Right cardiac atrium (tissue), 5 donors: ENCODE measurements at regions not wholly inside any gene's neighbourhood (a gene's known extent, or its start where the extent isn't known, plus 50 kb on each side); places are given as distances from the start of the nearest gene placed in this dataset.

Experiments used
- ATAC-seq, 2 donors: fragments of 200-7000 bp; cut with Tn5 transposase; one replicate each; pipeline versions ENCODE4 v1.8.0 to v1.9.1; 2020; ENCODE audit warnings: moderate library complexity in 2 of 2, mild to moderate bottlenecking in 1 of 2
- DNase-seq, 3 donors: peaks; one replicate each; pipeline ENCODE4 v3.0.0-alpha.2; 2020
- H3K27ac ChIP-seq: one replicate; pipeline ENCODE4 v1.5.1; 2013; ENCODE audit warnings: mild to moderate bottlenecking, low read length, control low read depth, moderate library complexity
- H3K27me3 ChIP-seq: one replicate; pipeline ENCODE4 v1.6.1; 2013; ENCODE audit not compliant: control insufficient read depth, insufficient read depth
- H3K4me1 ChIP-seq: one replicate; pipeline ENCODE4 v1.6.1; 2013; ENCODE audit warnings: low read length; ENCODE audit not compliant: control insufficient read depth, insufficient read depth
- H3K4me3 ChIP-seq: one replicate; pipeline ENCODE4 v1.5.1; 2013; ENCODE audit warnings: low read length, control low read depth
- H3K9me3 ChIP-seq: one replicate; pipeline ENCODE4 v1.6.1; 2013; ENCODE audit warnings: low read length; ENCODE audit not compliant: control insufficient read depth
- WGBS: extraction: QIAGEN DNeasy Blood & Tissue Kit; methylation state at CpG from one replicate; pipeline ENCODE4 v1.1.7; 2013; 5-methylcytosine and 5-hydroxymethylcytosine counted together
- intact Hi-C, 4 donors: fragments of 100-400 bp; cut with DNase I; formaldehyde crosslinking; loops; one replicate each; pipeline versions ENCODE4 v1.11.0 to v1.14.0; 2022 to 2023
- donor health status: healthy with polysubstance abuse.
- donor health status: DM: no; HTN: yes; CAD: no.
- donor health status: DM: no; HTN: no; CAD: no.
- donor health status: DM: no; HTN: yes; CAD: no; lungs with severe emphysema.
- donor health status: DM: yes; HTN: yes; CAD: no.

- ATAC-seq, result no peak
- H3K4me1 ChIP-seq, result no peaks in the 10 kb centered on the region
- intact Hi-C loops, result no loop called here
- no peak overlapping the region for H3K4me3 ChIP-seq
- WGBS, result 92% methylated on average over 1 of the region's 1 CpG
- no peaks in the 10 kb centered on the region for H3K27me3 ChIP-seq
- H3K9me3 ChIP-seq, result peaks cover 4% of the 10 kb centered on the region
- H3K27ac ChIP-seq, result no peak overlapping the region
- no peak for DNase-seq
Measured at GRCh38 chr16:10232757-10233156, 50.5 kb upstream of the GRIN2A start.

DNA sequence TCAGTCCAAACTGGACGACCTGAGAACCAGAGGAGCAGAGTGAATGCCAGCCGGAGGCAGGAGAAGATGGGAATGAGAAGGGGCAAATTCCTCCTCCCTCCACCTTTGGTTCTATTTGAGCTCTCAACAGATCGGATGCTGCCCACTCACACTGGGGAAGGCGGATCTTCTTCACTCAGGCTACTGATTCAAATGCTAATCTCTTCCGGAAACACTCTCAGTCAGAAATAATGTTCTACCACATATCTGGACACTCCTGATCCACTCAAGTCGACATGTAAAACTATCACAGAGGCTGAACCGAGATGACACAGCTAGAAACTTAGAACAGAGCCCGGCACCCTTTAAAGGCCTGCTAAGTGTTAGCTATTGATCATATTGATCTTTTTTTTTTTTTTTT is 57.4 kb upstream of the GRIN2A start:
- 49% methylated on average over 8 of the region's 8 CpGs for WGBS
- DNase-seq (no peak), ATAC-seq (no peak)
- intact Hi-C loops, result no loop called here
- Histone ChIP-seq H3K27me3 (no peaks in the 10 kb centered on the region), H3K4me3 (no peak overlapping the region), H3K4me1 (no peaks in the 10 kb centered on the region), H3K27ac (no peak overlapping the region), H3K9me3 (no peaks in the 10 kb centered on the region)

DNA sequence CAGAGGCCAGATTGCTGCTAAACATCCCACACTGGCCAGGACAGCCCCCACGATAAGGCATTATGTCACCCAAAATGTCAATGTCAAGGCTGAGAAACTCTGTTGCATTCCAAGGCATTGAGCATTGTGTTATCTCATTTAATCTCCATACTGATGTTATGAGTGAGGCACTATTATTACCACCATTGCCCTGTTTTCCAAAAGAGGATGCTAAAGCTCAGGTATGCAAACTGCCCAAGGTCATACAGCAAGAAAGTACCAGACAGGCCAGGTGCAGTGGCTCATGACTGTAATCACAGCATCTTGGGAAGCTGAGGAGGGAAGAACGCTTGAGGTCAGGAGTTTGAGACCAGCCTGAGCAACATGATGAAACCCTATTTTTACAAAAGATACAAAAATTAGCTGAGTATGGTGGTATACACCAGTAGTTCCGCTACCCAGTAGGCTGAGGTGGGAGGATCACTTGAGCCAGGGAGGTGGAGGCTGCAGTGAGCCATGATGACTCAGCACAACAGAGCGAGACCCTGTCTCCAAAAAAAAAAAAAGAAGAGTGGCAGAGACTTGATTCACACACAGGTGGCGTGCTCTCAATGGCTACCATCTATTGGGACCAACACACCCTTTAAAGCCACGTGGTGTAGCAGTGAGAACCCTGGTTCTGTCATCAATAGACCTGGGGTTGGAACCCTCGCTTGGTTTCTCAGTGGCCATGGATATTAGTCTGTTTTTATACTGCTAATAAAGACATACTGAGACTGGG is 58.8 kb upstream of the GRIN2A start:
- H3K27me3 ChIP-seq, result no peaks in the 10 kb centered on the region
- no peak overlapping the region for H3K27ac ChIP-seq
- no peaks in the 10 kb centered on the region for H3K9me3 ChIP-seq
- intact Hi-C loops, result no loop called here
- 75% methylated on average over 7 of the region's 7 CpGs for WGBS
- H3K4me1 ChIP-seq, result no peaks in the 10 kb centered on the region
- DNase-seq (no peak), ATAC-seq (no peak)
- no peak overlapping the region for H3K4me3 ChIP-seq

- no peak overlapping the region for H3K27ac ChIP-seq
- DNase-seq (no peak), ATAC-seq (no peak)
- H3K9me3 ChIP-seq, result no peaks in the 10 kb centered on the region
- no peaks in the 10 kb centered on the region for H3K4me1 ChIP-seq
- H3K4me3 ChIP-seq, result no peak overlapping the region
- no peaks in the 10 kb centered on the region for H3K27me3 ChIP-seq
- intact Hi-C loops, result no loop called here
- WGBS, result 35% methylated on average over 2 of the region's 2 CpGs
Measured at GRCh38 chr16:10242097-10242496, 59.9 kb upstream of the GRIN2A start.

DNA sequence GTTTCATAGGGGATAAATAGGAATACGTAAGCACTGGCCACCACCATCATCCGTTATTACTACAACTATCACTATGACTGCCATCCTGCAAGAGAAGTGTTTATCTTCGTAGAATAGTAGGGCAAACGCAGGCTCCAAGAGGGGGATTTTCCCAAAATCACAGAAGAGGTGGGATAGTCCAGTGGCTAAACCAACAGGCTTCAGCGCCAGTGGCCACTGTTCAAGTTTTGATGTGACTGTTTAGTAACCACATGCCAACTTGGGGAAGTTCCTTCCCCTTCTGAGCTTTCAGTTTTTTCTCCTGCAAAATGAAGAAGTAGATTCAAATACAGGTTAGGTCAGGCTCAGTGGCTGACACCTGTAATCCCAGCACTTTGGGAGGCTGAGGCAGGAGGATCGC is 60.7 kb upstream of the GRIN2A start:
- intact Hi-C loops, result no loop called here
- WGBS, result 85% methylated on average over 6 of the region's 6 CpGs
- Histone ChIP-seq H3K4me1 (no peaks in the 10 kb centered on the region), H3K4me3 (no peak overlapping the region), H3K27me3 (no peaks in the 10 kb centered on the region), H3K27ac (no peak overlapping the region), H3K9me3 (no peaks in the 10 kb centered on the region)
- DNase-seq (no peak), ATAC-seq (no peak)

DNA sequence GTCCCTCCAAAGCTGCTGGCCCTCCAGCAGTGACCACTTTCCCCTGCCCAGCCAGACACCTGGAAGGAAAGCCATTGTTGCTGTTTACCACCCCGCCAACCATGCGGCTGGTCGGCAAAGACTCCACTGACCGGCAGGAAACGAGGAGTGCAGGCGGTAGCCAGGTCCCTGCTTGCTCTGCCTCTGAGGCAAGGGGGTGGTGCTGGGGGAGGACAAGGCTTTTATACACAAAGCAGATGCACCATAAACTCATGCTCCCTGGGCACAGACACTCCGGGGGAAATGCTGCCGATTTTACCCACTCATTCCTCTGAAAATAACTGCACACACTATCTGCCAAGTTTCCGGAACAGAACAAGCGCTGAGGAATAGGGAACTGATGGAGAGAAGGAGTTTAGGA is 62.8 kb upstream of the GRIN2A start:
- intact Hi-C loops, result no loop called here
- Histone ChIP-seq H3K4me1 (no peaks in the 10 kb centered on the region), H3K27ac (no peak overlapping the region), H3K27me3 (no peaks in the 10 kb centered on the region), H3K9me3 (no peaks in the 10 kb centered on the region), H3K4me3 (no peak overlapping the region)
- ATAC-seq (no peak), DNase-seq (no peak)
- WGBS, result 48% methylated on average over 10 of the region's 10 CpGs

- no peaks in the 10 kb centered on the region for H3K27me3 ChIP-seq
- 50% methylated on average over 12 of the region's 12 CpGs for WGBS
- intact Hi-C loops, result loop anchor here in 2 of 4 donors (10.0 kb wide), 1 partner anchor 485 kb away; no protein-coding TSS in a partner anchor
Measured at GRCh38 chr16:10250137-10250828, 68.1 kb upstream of the GRIN2A start.

DNA sequence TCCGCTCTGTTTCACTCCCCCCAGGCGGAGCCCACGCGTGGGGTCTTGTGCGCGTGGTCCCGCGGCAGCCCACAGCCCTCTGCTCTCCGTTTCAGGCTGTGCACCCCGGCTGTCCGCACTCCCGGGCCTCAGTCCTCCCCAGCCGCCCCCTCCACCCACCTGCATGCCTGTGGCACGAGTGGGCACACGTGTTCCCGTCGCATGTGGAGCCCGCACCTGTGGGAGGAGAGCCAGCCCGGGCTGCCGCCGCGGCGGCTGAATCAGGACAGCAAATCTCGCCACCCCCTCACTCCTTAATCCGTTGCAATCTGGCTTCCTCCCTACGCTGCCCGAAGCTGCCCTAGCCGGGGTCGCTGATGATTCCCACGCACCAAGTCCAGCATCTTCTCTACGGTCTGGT is 69.9 kb upstream of the GRIN2A start:
- Histone ChIP-seq H3K27ac (no peak overlapping the region), H3K4me1 (no peaks in the 10 kb centered on the region), H3K4me3 (no peak overlapping the region), H3K27me3 (no peaks in the 10 kb centered on the region), H3K9me3 (no peaks in the 10 kb centered on the region)
- DNase-seq, result no peak
- no peak for ATAC-seq
- intact Hi-C loops, result loop anchor here in 2 of 4 donors (10.0 kb wide), 1 partner anchor 483 kb away; no protein-coding TSS in a partner anchor
- 87% methylated on average over 31 of the region's 31 CpGs for WGBS

More at GRCh38 chr16:10250137-10250828, 68.1 kb upstream of the GRIN2A start:
- Histone ChIP-seq H3K4me3 (no peak overlapping the region), H3K4me1 (no peaks in the 10 kb centered on the region), H3K9me3 (no peaks in the 10 kb centered on the region), H3K27ac (no peak overlapping the region)
- no peak for ATAC-seq
- DNase-seq, result no peak

- no peak overlapping the region for H3K4me3 ChIP-seq
- DNase-seq (no peak), ATAC-seq (no peak)
- H3K27ac ChIP-seq, result no peak overlapping the region
- no peaks in the 10 kb centered on the region for H3K27me3 ChIP-seq
- 82% methylated on average over 10 of the region's 10 CpGs for WGBS
- no peaks in the 10 kb centered on the region for H3K9me3 ChIP-seq
- no peaks in the 10 kb centered on the region for H3K4me1 ChIP-seq
- intact Hi-C loops, result loop anchor here in 2 of 4 donors (10.0 kb wide), 1 partner anchor 481 kb away; no protein-coding TSS in a partner anchor
Measured at GRCh38 chr16:10253409-10253808, 71.2 kb upstream of the GRIN2A start.

GRCh38 chr16:10255728-10256127 is 73.5 kb upstream of the GRIN2A start:
- no peaks in the 10 kb centered on the region for H3K9me3 ChIP-seq
- no peak overlapping the region for H3K4me3 ChIP-seq
- ATAC-seq (peak; percentile 74 to 82), DNase-seq (no peak)
- no peaks in the 10 kb centered on the region for H3K4me1 ChIP-seq
- H3K27me3 ChIP-seq, result no peaks in the 10 kb centered on the region
- 41% methylated on average over 3 of the region's 3 CpGs for WGBS
- no peak overlapping the region for H3K27ac ChIP-seq
- intact Hi-C loops, result loop anchor here in 3 of 4 donors (2.0 to 10.0 kb wide), 4 partner anchors 253 to 479 kb away; no protein-coding TSS in a partner anchor
